Natural killer cell (primary cell): ENCODE measurements at regions not wholly inside any gene's neighbourhood (a gene's known extent, or its start where the extent isn't known, plus 50 kb on each side); places are given as distances from the start of the nearest gene placed in this dataset.

Experiments used
- ATAC-seq, 3 donors: fragments of 150-1000 bp in 2 of 3; fragments of 200-7000 bp in 1 of 3; cut with Tn5 transposase; 1 replicate in 1 of 3; 2 replicates in 2 of 3; pipeline ENCODE4 v1.10.0; 2021; ENCODE audit warnings: mild to moderate bottlenecking in 2 of 3, moderate library complexity in 2 of 3
- DNase-seq, 2 donors: peaks; one replicate each; pipeline versions ENCODE4 v3.0.0 to v3.0.0-alpha.2; 2013 to 2021; ENCODE audit warnings: mixed read lengths in 1 of 2
- H3K27ac ChIP-seq: one replicate; pipeline ENCODE4 v1.5.1; 2013; ENCODE audit warnings: mild to moderate bottlenecking, low read length
- H3K27me3 ChIP-seq: one replicate; pipeline ENCODE4 v1.6.1; 2013; ENCODE audit warnings: low read length; ENCODE audit not compliant: control insufficient read depth, insufficient read depth
- H3K36me3 ChIP-seq: one replicate; pipeline ENCODE4 v1.6.1; 2013; ENCODE audit warnings: low read length; ENCODE audit not compliant: control insufficient read depth, insufficient read depth
- H3K4me1 ChIP-seq: one replicate; pipeline ENCODE4 v1.6.1; 2013; ENCODE audit warnings: low read length; ENCODE audit not compliant: control insufficient read depth, insufficient read depth
- H3K4me3 ChIP-seq: one replicate; pipeline ENCODE4 v1.5.1; 2013; ENCODE audit warnings: low read length
- H3K9me3 ChIP-seq: one replicate; pipeline ENCODE4 v1.6.1; 2013; ENCODE audit warnings: low read length; ENCODE audit not compliant: control insufficient read depth, insufficient read depth
- H3K27ac Mint-ChIP-seq, 2 donors: one replicate each; pipeline ENCODE4 v1.8.0; 2022; ENCODE audit warnings: mild to moderate bottlenecking in 2 of 2, mixed read lengths in 2 of 2, moderate library complexity in 1 of 2
- H3K27me3 Mint-ChIP-seq, 2 donors: one replicate each; pipeline ENCODE4 v1.8.0; 2022; ENCODE audit warnings: low read depth in 2 of 2, mixed read lengths in 2 of 2
- H3K36me3 Mint-ChIP-seq: one replicate; pipeline ENCODE4 v1.8.0; 2022; ENCODE audit warnings: mixed read lengths
- H3K4me1 Mint-ChIP-seq, 2 donors: one replicate each; pipeline ENCODE4 v1.8.0; 2022; ENCODE audit warnings: mixed read lengths in 2 of 2
- H3K4me3 Mint-ChIP-seq: one replicate; pipeline ENCODE4 v1.8.0; 2022; ENCODE audit warnings: mild to moderate bottlenecking, moderate library complexity, mixed read lengths
- H3K9me3 Mint-ChIP-seq, 2 donors: one replicate each; pipeline ENCODE4 v1.8.0; 2022; ENCODE audit warnings: mixed read lengths in 2 of 2
- CTCF ChIP-seq: fragments of 200-600 bp; IDR thresholded peaks from one replicate; pipeline ENCODE4 v1.8.0; 2022; ENCODE audit warnings: antibody characterized with exemption
- WGBS: methylation state at CpG from one replicate; pipeline ENCODE4 v1.1.7; 2013; ENCODE audit warnings: missing lambda C conversion rate; ENCODE audit not compliant: insufficient coverage; 5-methylcytosine and 5-hydroxymethylcytosine counted together
- intact Hi-C: fragments of 100-400 bp; cut with micrococcal nuclease; formaldehyde crosslinking; loops from one replicate; pipeline ENCODE4 v1.14.2; 2022

- peaks cover 39 to 51% of the 10 kb centered on the region in 2 donors for H3K4me1 Mint-ChIP-seq
- Histone ChIP-seq H3K27ac (no peak overlapping the region), H3K27me3 (no peaks in the 10 kb centered on the region), H3K4me3 (no peak overlapping the region), H3K36me3 (no peaks in the 10 kb centered on the region), H3K9me3 (no peaks in the 10 kb centered on the region), H3K4me1 (no peaks in the 10 kb centered on the region)
- H3K27me3 Mint-ChIP-seq = peaks cover 0 to 3% of the 10 kb centered on the region in 2 donors
- peak in 1 of 3 donors; percentile 54 for ATAC-seq
- TF ChIP-seq CTCF = no peak
- peaks cover 6% of the 10 kb centered on the region for H3K36me3 Mint-ChIP-seq
- H3K4me3 Mint-ChIP-seq = no peak overlapping the region
- DNase-seq = no peak
- intact Hi-C loops = no loop called here
- peak overlapping the region; percentile 27 to 86 for H3K27ac Mint-ChIP-seq
- no peaks in the 10 kb centered on the region for H3K9me3 Mint-ChIP-seq
Measured at GRCh38 chr12:89250636-89251035, 101.7 kb downstream of the DUSP6 start.

- Mint-ChIP-seq H3K27me3 (peaks cover 0 to 3% of the 10 kb centered on the region in 2 donors), H3K36me3 (peaks cover 6% of the 10 kb centered on the region), H3K27ac (peak overlapping the region; percentile 27 to 86), H3K4me3 (peak overlapping the region; percentile 4), H3K9me3 (no peaks in the 10 kb centered on the region), H3K4me1 (peaks cover 42 to 56% of the 10 kb centered on the region in 2 donors)
- ATAC-seq = peak; percentile 53 to 68 (median 60)
- no peaks in the 10 kb centered on the region for H3K36me3 ChIP-seq
- intact Hi-C loops = no loop called here
- H3K9me3 ChIP-seq = no peaks in the 10 kb centered on the region
- no peaks in the 10 kb centered on the region for H3K27me3 ChIP-seq
- WGBS = 80% methylated on average over 1 of the region's 2 CpGs
- no peak for TF ChIP-seq CTCF
- H3K4me3 ChIP-seq = no peak overlapping the region
- no peak overlapping the region for H3K27ac ChIP-seq
- no peak for DNase-seq
- peaks cover 1% of the 10 kb centered on the region for H3K4me1 ChIP-seq
Measured at GRCh38 chr12:89250213-89250612, 102.1 kb downstream of the DUSP6 start.

GRCh38 chr12:89247967-89248366, 104.3 kb downstream of the DUSP6 start:
- intact Hi-C loops = loop anchor here (10.0 kb wide), 1 partner anchor 193 kb away; no protein-coding TSS in a partner anchor
- peaks cover 11% of the 10 kb centered on the region for H3K4me1 ChIP-seq
- H3K4me3 ChIP-seq = no peak overlapping the region
- no peak overlapping the region for H3K27ac ChIP-seq
- peaks cover 62 to 64% of the 10 kb centered on the region in 2 donors for H3K4me1 Mint-ChIP-seq
- ATAC-seq (no peak), DNase-seq (no peak)
- no peak for TF ChIP-seq CTCF
- H3K27ac Mint-ChIP-seq = no peak overlapping the region
- H3K9me3 Mint-ChIP-seq = no peaks in the 10 kb centered on the region
- H3K9me3 ChIP-seq = no peaks in the 10 kb centered on the region
- WGBS = 100% methylated on average over 1 of the region's 2 CpGs
- no peaks in the 10 kb centered on the region for H3K27me3 ChIP-seq
- H3K4me3 Mint-ChIP-seq = no peak overlapping the region
- no peaks in the 10 kb centered on the region for H3K27me3 Mint-ChIP-seq
- peaks cover 6% of the 10 kb centered on the region for H3K36me3 Mint-ChIP-seq
- no peaks in the 10 kb centered on the region for H3K36me3 ChIP-seq

- Histone ChIP-seq H3K27ac (no peak overlapping the region), H3K36me3 (no peaks in the 10 kb centered on the region), H3K9me3 (no peaks in the 10 kb centered on the region), H3K4me3 (no peak overlapping the region), H3K27me3 (no peaks in the 10 kb centered on the region), H3K4me1 (peaks cover 11% of the 10 kb centered on the region)
- H3K36me3 Mint-ChIP-seq = peaks cover 2% of the 10 kb centered on the region
- no peak for TF ChIP-seq CTCF
- no peak overlapping the region for H3K27ac Mint-ChIP-seq
- WGBS = 74% methylated on average over 2 of the region's 2 CpGs
- H3K4me3 Mint-ChIP-seq = no peak overlapping the region
- DNase-seq (no peak), ATAC-seq (no peak)
- intact Hi-C loops = loop anchor here (10.0 kb wide), 1 partner anchor 193 kb away; no protein-coding TSS in a partner anchor
- H3K4me1 Mint-ChIP-seq = peaks cover 58 to 61% of the 10 kb centered on the region in 2 donors
- no peaks in the 10 kb centered on the region for H3K27me3 Mint-ChIP-seq
- no peaks in the 10 kb centered on the region for H3K9me3 Mint-ChIP-seq
Measured at GRCh38 chr12:89247541-89247942, 104.8 kb downstream of the DUSP6 start.
